ENCODE measurements at regions not wholly inside any gene's neighbourhood (a gene's known extent, or its start where the extent isn't known, plus 50 kb on each side); places are given as distances from the start of the nearest gene placed in this dataset.

DNA sequence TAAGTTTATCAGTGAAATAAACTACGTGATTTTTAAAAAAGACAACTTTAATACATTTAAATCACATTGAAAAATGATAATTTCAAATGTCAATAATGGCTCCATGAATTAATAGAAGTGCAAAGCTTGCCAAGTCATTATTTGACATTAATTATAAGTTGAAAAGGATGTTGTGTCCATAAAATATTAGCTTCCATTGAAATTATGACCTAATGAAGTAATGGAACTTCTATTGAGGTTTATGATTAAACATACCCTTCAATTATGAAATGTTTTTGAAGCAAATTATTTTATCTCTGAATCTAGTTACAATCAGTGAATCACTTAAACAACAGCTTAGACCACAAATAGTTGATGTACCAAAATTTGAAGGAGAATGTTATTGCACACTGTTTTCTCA lies 144.2 kb downstream of the SLITRK6 start:
- no peak overlapping the region for H3K4me3 ChIP-seq
- no peaks in the 10 kb centered on the region for H3K27me3 ChIP-seq (replicated peaks; ENCODE audit: insufficient read depth)
- DNase-seq, result no peak
- no peaks in the 10 kb centered on the region for H4K20me1 ChIP-seq (ENCODE audit: insufficient read depth)
- H3K36me3 ChIP-seq (ENCODE audit: low read depth), result no peaks in the 10 kb centered on the region
- H3K9ac ChIP-seq, result no peak overlapping the region
- no peaks in the 10 kb centered on the region for H3K79me2 ChIP-seq (ENCODE audit: insufficient read depth)
- TF ChIP-seq EZH2phosphoT487 (IDR thresholded peaks at IDR 0.05; ENCODE audit: insufficient read depth, low read depth) (no peak), EZH2 (IDR thresholded peaks at IDR 0.05; ENCODE audit: insufficient read depth, poor library complexity, severe bottlenecking) (no peak)
- H3K9me3 ChIP-seq (ENCODE audit: low read depth), result no peaks in the 10 kb centered on the region
- no peak overlapping the region for H3K4me2 ChIP-seq (ENCODE audit: unreplicated experiment)
- H3K9me2 ChIP-seq (ENCODE audit: insufficient read depth), result no peaks in the 10 kb centered on the region
- in situ Hi-C loops (cut with MboI), result no loop called here
- no peak overlapping the region for H2AFZ ChIP-seq
- no peaks in the 10 kb centered on the region for H3K4me1 ChIP-seq (ENCODE audit: insufficient read depth)
- H3K27ac ChIP-seq, result no peak overlapping the region
- no peaks in the 10 kb centered on the region for H3F3A ChIP-seq (ENCODE audit: insufficient read depth)
- 2 to 6% methylated on average over 1 of the region's 1 CpG for WGBS, 2 experiments (ENCODE audit: low coverage in 1 of 2, low lambda C conversion rate in 2 of 2, missing lambda C conversion rate in 2 of 2)

- Histone ChIP-seq H3F3A (ENCODE audit: insufficient read depth) (no peaks in the 10 kb centered on the region), H3K4me2 (ENCODE audit: unreplicated experiment) (no peak overlapping the region), H3K27me3 (replicated peaks; ENCODE audit: insufficient read depth) (no peaks in the 10 kb centered on the region), H3K27ac (no peak overlapping the region), H3K4me3 (no peak overlapping the region), H3K9me2 (ENCODE audit: insufficient read depth) (no peaks in the 10 kb centered on the region), H3K9me3 (ENCODE audit: low read depth) (no peaks in the 10 kb centered on the region), H3K79me2 (ENCODE audit: insufficient read depth) (no peaks in the 10 kb centered on the region), H3K4me1 (ENCODE audit: insufficient read depth) (no peaks in the 10 kb centered on the region), H2AFZ (no peak overlapping the region), H3K36me3 (ENCODE audit: low read depth) (no peaks in the 10 kb centered on the region), H4K20me1 (ENCODE audit: insufficient read depth) (no peaks in the 10 kb centered on the region), H3K9ac (no peak overlapping the region)
- no peak for DNase-seq
- in situ Hi-C loops (cut with MboI), result no loop called here
- WGBS, 2 experiments (ENCODE audit: low coverage in 1 of 2, low lambda C conversion rate in 2 of 2, missing lambda C conversion rate in 2 of 2), result 6 to 10% methylated on average over 2 of the region's 2 CpGs
- TF ChIP-seq EZH2phosphoT487 (IDR thresholded peaks at IDR 0.05; ENCODE audit: insufficient read depth, low read depth) (no peak), EZH2 (IDR thresholded peaks at IDR 0.05; ENCODE audit: insufficient read depth, poor library complexity, severe bottlenecking) (no peak)
These were observed 145.0 kb downstream of the SLITRK6 start for GRCh38 chr13:85654227-85654626.

DNA sequence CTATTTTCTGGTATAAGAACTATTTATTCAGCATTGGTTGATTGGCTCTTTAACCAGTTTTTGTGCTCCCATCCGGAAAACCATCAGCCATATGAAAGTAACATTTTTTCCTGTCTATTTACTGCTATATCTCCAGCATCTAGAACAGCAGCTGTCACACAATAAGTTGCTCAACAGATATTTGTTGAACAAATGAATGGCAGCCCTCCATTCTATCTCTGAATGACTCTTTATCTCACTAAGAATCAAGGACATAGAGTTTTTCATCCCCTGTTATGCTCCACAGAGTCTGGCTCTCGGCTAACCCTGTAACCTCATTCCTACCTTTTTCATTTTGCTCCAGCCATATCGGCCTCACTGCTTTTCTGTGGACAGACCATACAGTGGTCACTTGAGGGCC lies 145.5 kb downstream of the SLITRK6 start:
- H3K4me2 ChIP-seq (ENCODE audit: unreplicated experiment), result no peak overlapping the region
- H3K9me3 ChIP-seq (ENCODE audit: low read depth), result no peaks in the 10 kb centered on the region
- WGBS, 2 experiments (ENCODE audit: low coverage in 1 of 2, low lambda C conversion rate in 2 of 2, missing lambda C conversion rate in 2 of 2), result 23 to 26% methylated on average over 3 of the region's 3 CpGs
- TF ChIP-seq EZH2phosphoT487 (IDR thresholded peaks at IDR 0.05; ENCODE audit: insufficient read depth, low read depth) (no peak), EZH2 (IDR thresholded peaks at IDR 0.05; ENCODE audit: insufficient read depth, poor library complexity, severe bottlenecking) (no peak)
- in situ Hi-C loops (cut with MboI), result no loop called here
- no peak overlapping the region for H3K9ac ChIP-seq
- H2AFZ ChIP-seq, result no peak overlapping the region
- H3F3A ChIP-seq (ENCODE audit: insufficient read depth), result no peaks in the 10 kb centered on the region
- no peaks in the 10 kb centered on the region for H3K4me1 ChIP-seq (ENCODE audit: insufficient read depth)
- no peaks in the 10 kb centered on the region for H3K36me3 ChIP-seq (ENCODE audit: low read depth)
- H3K4me3 ChIP-seq, result no peak overlapping the region
- no peaks in the 10 kb centered on the region for H3K79me2 ChIP-seq (ENCODE audit: insufficient read depth)
- no peak overlapping the region for H3K27ac ChIP-seq
- no peaks in the 10 kb centered on the region for H3K27me3 ChIP-seq (replicated peaks; ENCODE audit: insufficient read depth)
- no peaks in the 10 kb centered on the region for H3K9me2 ChIP-seq (ENCODE audit: insufficient read depth)
- DNase-seq, result no peak
- H4K20me1 ChIP-seq (ENCODE audit: insufficient read depth), result no peaks in the 10 kb centered on the region

DNA sequence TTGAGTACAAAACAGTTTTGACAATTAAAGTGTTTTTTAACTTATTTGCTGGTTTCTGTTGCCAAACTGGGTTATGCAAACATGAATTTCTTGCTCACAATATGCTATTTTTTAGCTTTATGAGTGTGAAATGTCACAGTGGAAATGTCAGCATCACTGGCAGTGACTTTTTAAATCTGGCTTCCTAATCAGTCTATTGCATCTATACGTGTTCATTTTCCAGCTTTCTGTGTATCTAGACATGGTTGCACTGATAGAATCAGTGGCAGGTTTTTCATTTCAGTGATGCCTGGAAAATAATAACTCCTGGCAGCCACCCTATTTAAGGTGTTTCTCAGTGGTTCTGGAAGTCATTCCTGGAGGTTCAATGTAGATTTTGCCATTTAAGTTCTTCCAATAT lies 146.7 kb downstream of the SLITRK6 start:
- no peak for TF ChIP-seq EZH2phosphoT487 (IDR thresholded peaks at IDR 0.05; ENCODE audit: insufficient read depth, low read depth)
- no peak for TF ChIP-seq EZH2 (IDR thresholded peaks at IDR 0.05; ENCODE audit: insufficient read depth, poor library complexity, severe bottlenecking)
- 6 to 40% methylated on average over 1 of the region's 1 CpG for WGBS, 2 experiments (ENCODE audit: low coverage in 1 of 2, low lambda C conversion rate in 2 of 2, missing lambda C conversion rate in 2 of 2)
- no peak overlapping the region for H2AFZ ChIP-seq
- H3K4me1 ChIP-seq (ENCODE audit: insufficient read depth), result no peaks in the 10 kb centered on the region
- H3K79me2 ChIP-seq (ENCODE audit: insufficient read depth), result no peaks in the 10 kb centered on the region
- H3K9ac ChIP-seq, result no peak overlapping the region
- no peak overlapping the region for H3K27ac ChIP-seq
- no peak for DNase-seq
- H3K36me3 ChIP-seq (ENCODE audit: low read depth), result no peaks in the 10 kb centered on the region
- no peaks in the 10 kb centered on the region for H3K9me2 ChIP-seq (ENCODE audit: insufficient read depth)
- H3K4me2 ChIP-seq (ENCODE audit: unreplicated experiment), result no peak overlapping the region
- H3K9me3 ChIP-seq (ENCODE audit: low read depth), result no peaks in the 10 kb centered on the region
- H4K20me1 ChIP-seq (ENCODE audit: insufficient read depth), result no peaks in the 10 kb centered on the region
- in situ Hi-C loops (cut with MboI), result no loop called here
- H3K27me3 ChIP-seq (replicated peaks; ENCODE audit: insufficient read depth), result no peaks in the 10 kb centered on the region
- no peaks in the 10 kb centered on the region for H3F3A ChIP-seq (ENCODE audit: insufficient read depth)
- H3K4me3 ChIP-seq, result no peak overlapping the region

DNA sequence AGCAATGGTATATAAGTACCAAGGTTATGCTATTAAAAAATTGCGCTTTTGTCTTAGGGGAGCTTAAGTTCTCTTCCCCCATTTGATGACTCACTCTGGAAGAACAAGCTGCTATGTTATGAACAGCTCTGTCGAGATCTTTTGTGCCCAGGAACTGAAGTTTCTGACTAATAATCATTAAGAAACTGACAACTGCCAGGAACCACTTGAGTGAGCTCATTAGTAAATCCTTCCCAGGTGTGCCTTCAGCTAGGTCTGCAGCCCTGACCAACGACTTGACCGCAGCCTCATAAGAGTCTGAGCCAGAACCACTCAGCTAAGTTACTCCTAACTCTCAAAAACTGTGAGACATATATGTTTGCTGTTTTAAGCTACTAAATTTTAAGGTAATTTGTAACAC lies 147.8 kb downstream of the SLITRK6 start:
- Histone ChIP-seq H3K4me3 (no peak overlapping the region), H3K4me2 (ENCODE audit: unreplicated experiment) (no peak overlapping the region), H3K9me2 (ENCODE audit: insufficient read depth) (no peaks in the 10 kb centered on the region), H3K36me3 (ENCODE audit: low read depth) (no peaks in the 10 kb centered on the region), H4K20me1 (ENCODE audit: insufficient read depth) (no peaks in the 10 kb centered on the region), H2AFZ (no peak overlapping the region), H3F3A (ENCODE audit: insufficient read depth) (no peaks in the 10 kb centered on the region), H3K9ac (no peak overlapping the region), H3K27me3 (replicated peaks; ENCODE audit: insufficient read depth) (no peaks in the 10 kb centered on the region), H3K79me2 (ENCODE audit: insufficient read depth) (no peaks in the 10 kb centered on the region), H3K27ac (no peak overlapping the region), H3K9me3 (ENCODE audit: low read depth) (no peaks in the 10 kb centered on the region), H3K4me1 (ENCODE audit: insufficient read depth) (no peaks in the 10 kb centered on the region)
- DNase-seq, result no peak
- in situ Hi-C loops (cut with MboI), result no loop called here
- TF ChIP-seq EZH2 (IDR thresholded peaks at IDR 0.05; ENCODE audit: insufficient read depth, poor library complexity, severe bottlenecking) (no peak), EZH2phosphoT487 (IDR thresholded peaks at IDR 0.05; ENCODE audit: insufficient read depth, low read depth) (no peak)
- WGBS, 2 experiments (ENCODE audit: low coverage in 1 of 2, low lambda C conversion rate in 2 of 2, missing lambda C conversion rate in 2 of 2), result 43 to 51% methylated on average over 4 of the region's 4 CpGs
